Lower leg skin (tissue), 3 donors: ENCODE measurements at regions not wholly inside any gene's neighbourhood (a gene's known extent, or its start where the extent isn't known, plus 50 kb on each side); places are given as distances from the start of the nearest gene placed in this dataset.
"Not testable (repeated sequence)": the region's sequence is repeated elsewhere in the genome, so short reads cannot be mapped to it uniquely, and the experiment has no call there.

ENCODE experiments used
- CTCF ChIP-seq, 3 donors: fragments of 450-650 bp; IDR thresholded peaks; one replicate each; pipeline ENCODE4 v1.5.1; 2016; ENCODE audit warnings: antibody characterized with exemption in 3 of 3, mild to moderate bottlenecking in 3 of 3, moderate library complexity in 2 of 3
- POLR2A ChIP-seq, 2 donors: fragments of 450-650 bp; IDR thresholded peaks; one replicate each; pipeline ENCODE4 v1.6.1; 2016 to 2017; ENCODE audit warnings: antibody characterized with exemption in 2 of 2, mild to moderate bottlenecking in 1 of 2, moderate library complexity in 1 of 2

DNA sequence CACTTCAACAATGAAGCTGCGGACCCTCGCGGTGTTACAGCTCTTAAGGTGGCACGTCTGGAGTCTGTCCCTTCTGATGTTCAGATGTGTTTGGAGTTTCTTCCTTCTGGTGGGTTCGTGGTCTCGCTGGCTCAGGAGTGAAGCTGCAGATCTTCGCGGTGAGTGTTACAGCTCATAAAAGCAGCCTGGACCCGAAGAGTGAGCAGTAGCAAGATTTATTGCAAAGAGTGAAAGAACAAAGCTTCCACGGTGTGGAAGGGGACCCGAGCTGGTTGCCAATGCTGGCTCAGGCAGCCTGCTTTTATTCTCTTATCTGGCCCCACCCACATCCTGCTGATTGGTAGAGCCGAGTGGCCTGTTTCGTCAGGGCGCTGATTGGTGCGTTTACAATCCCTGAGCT, 75.9 kb upstream of the AMN1 start:
- TF ChIP-seq POLR2A, CTCF (IDR thresholded peaks at IDR 0.05): not testable (repeated sequence)
